ENCODE measurements at regions not wholly inside any gene's neighbourhood (a gene's known extent, or its start where the extent isn't known, plus 50 kb on each side); places are given as distances from the start of the nearest gene placed in this dataset.

DNA sequence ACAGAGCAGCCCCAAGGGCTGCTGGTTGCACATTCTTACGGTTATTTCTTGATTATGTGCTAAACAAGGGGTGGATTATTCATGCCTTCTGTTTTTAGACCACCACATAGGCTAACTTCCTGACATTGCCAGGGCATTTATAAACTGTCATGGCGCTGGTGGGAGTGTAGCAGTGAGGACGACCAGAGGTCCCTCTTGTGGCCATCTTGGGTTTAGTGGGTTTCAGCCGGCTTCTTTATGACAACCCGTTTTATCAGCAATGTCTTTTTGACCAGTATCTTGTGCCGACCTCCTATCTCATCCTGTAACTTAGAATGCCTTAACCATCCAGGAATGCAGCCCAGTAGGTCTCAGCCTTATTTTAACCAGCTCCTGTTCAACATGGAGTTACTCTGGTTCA is 212.4 kb upstream of the GRID2 start:
- TF ChIP-seq, protein P1, sequence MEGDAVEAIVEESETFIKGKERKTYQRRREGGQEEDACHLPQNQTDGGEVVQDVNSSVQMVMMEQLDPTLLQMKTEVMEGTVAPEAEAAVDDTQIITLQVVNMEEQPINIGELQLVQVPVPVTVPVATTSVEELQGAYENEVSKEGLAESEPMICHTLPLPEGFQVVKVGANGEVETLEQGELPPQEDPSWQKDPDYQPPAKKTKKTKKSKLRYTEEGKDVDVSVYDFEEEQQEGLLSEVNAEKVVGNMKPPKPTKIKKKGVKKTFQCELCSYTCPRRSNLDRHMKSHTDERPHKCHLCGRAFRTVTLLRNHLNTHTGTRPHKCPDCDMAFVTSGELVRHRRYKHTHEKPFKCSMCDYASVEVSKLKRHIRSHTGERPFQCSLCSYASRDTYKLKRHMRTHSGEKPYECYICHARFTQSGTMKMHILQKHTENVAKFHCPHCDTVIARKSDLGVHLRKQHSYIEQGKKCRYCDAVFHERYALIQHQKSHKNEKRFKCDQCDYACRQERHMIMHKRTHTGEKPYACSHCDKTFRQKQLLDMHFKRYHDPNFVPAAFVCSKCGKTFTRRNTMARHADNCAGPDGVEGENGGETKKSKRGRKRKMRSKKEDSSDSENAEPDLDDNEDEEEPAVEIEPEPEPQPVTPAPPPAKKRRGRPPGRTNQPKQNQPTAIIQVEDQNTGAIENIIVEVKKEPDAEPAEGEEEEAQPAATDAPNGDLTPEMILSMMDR (IDR thresholded peaks at IDR 0.05; ENCODE audit: insufficient read depth, low read depth, low read length, missing control alignments): no peak
- DNase-seq (ENCODE audit: low read depth): no peak
- no peak overlapping the region for H3K4me3 ChIP-seq (ENCODE audit: low read length)

- TF ChIP-seq, protein P1 (IDR thresholded peaks at IDR 0.05; ENCODE audit: insufficient read depth, low read depth, low read length, missing control alignments): no peak
- DNase-seq (ENCODE audit: low read depth): no peak
- H3K4me3 ChIP-seq (ENCODE audit: low read length): no peak overlapping the region
These were observed 203.9 kb upstream of the GRID2 start for GRCh38 chr4:92099861-92100260.

DNA sequence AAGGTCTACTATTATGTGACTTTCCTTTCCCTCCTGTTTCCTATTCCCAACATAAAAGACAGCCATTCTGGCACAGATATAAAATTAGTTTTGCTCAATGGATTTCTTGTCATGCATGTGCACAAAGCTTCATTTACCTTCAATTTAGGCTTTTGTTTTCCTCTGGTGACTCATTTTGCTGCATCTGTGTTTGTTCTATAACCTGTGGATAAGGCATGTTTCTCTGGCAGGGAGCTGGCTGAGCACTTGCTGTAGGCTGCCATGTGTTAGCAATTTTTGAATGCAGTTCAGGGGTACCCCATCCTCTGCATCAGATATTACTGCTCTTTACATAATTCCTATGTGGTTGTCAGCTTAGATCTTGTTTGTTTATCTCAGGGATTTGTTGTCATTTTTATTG is 202.8 kb upstream of the GRID2 start:
- no peak overlapping the region for H3K4me3 ChIP-seq (ENCODE audit: low read length)
- peak; percentile 59 for DNase-seq (ENCODE audit: low read depth)
- TF ChIP-seq, protein P1 (IDR thresholded peaks at IDR 0.05; ENCODE audit: insufficient read depth, low read depth, low read length, missing control alignments): no peak

DNA sequence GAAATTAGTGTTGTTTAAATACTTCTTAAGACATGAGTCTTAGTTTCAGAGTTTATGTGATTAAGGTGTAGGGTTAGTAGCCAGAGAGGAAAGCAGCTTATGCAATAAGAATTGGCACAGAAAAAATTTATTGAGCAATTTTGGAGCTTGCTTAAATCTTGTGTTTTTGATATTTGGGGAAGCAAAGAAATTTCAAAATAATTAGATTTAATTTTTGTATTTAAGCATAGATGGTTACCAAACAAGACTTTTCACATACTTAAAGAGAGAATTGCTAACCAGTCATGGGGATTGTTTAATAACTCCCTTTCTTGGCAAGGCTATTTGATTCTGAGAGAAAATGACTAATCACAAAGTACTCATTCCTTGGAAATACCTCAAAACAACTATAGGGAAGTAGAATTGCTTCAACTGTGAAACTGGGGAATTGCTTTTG is 202.0 kb upstream of the GRID2 start:
- TF ChIP-seq, protein P1 (IDR thresholded peaks at IDR 0.05; ENCODE audit: insufficient read depth, low read depth, low read length, missing control alignments): no peak
- DNase-seq (ENCODE audit: low read depth): peak; percentile 81

GRCh38 chr4:92104506-92104905 is 199.3 kb upstream of the GRID2 start:
- peak; percentile 27 for DNase-seq (ENCODE audit: low read depth)
- H3K4me3 ChIP-seq (ENCODE audit: low read length): no peak overlapping the region
- TF ChIP-seq, protein P1 (IDR thresholded peaks at IDR 0.05; ENCODE audit: insufficient read depth, low read depth, low read length, missing control alignments): no peak

More for the DNA sequence above, 202.0 kb upstream of the GRID2 start:
- H3K4me3 ChIP-seq (ENCODE audit: low read length): no peak overlapping the region

- TF ChIP-seq, protein P1 (IDR thresholded peaks at IDR 0.05; ENCODE audit: insufficient read depth, low read depth, low read length, missing control alignments): no peak
- no peak overlapping the region for H3K4me3 ChIP-seq (ENCODE audit: low read length)
- DNase-seq (ENCODE audit: low read depth): no peak
These were observed 196.9 kb upstream of the GRID2 start for GRCh38 chr4:92106816-92107215.

GRCh38 chr4:92111493-92111892 is 192.3 kb upstream of the GRID2 start:
- TF ChIP-seq, protein P1 (IDR thresholded peaks at IDR 0.05; ENCODE audit: insufficient read depth, low read depth, low read length, missing control alignments): no peak
- no peak overlapping the region for H3K4me3 ChIP-seq (ENCODE audit: low read length)
- no peak for DNase-seq (ENCODE audit: low read depth)

Data from epithelial cell of esophagus (primary cell).